ENCODE measurements at regions not wholly inside any gene's neighbourhood (a gene's known extent, or its start where the extent isn't known, plus 50 kb on each side); places are given as distances from the start of the nearest gene placed in this dataset.

DNA sequence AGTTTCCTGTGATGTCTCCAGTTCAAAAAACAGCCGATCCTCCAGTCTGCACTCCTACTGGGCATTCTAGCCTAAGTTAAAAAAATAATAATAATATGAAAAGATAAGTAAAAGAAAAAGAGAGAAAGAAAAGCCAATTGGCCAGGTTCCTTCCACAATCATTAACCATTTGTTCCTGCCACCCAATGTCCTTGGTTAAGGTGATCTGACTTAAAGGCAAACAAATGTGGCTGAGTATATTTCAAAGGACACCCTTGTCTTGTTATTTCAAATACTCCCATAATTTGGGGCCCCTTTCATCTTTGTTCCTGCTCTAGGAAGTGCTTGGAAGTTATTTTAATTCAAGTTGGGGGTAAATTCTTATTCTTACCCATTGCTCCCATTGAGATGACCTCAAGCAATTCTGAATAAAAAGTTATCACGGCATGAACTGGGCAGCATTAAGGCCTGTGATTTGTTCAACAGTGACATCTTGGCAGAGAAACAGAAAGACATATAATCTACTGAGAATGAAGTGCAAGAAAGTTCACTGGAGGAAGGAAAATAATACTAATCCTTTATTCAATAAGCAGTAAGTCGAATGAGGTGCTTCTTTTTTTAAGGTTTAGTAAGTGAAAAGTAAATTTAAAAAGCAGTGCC, 1054.5 kb upstream of the FANCL start:
- Mint-ChIP-seq H3K9me3 (no peaks in the 10 kb centered on the region), H3K4me3 (no peak overlapping the region), H3K27me3 (no peaks in the 10 kb centered on the region), H3K27ac (no peak overlapping the region), H3K36me3 (no peaks in the 10 kb centered on the region), H3K4me1 (ENCODE audit: low read depth) (no peaks in the 10 kb centered on the region)
- intact Hi-C loops (cut with micrococcal nuclease), result no loop called here
- POLR2A ChIA-PET, result no interaction called here
- no peak for DNase-seq
- CTCF ChIA-PET, result no interaction called here

DNA sequence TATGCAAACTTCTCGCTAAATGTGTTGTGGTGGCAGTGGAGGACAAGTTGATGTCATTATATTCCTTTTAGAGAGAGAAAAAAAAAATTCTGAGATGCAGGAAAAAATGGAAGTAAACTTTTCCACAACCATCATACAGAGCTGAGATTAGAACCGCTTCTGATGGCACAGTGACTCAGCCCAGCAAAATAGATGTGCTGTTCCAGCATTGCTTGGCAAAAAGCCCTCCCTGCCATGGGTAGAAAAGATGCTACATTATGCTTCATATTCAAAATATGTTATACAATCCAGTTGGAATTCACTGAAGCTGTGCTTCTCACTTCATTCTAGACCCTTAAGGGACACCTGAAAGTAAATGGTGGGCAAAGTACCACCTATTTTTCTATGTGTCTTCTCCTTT, 1047.6 kb upstream of the FANCL start:
- H3K27me3 Mint-ChIP-seq, result no peaks in the 10 kb centered on the region
- no peak for DNase-seq
- H3K9me3 Mint-ChIP-seq, result no peaks in the 10 kb centered on the region
- no peaks in the 10 kb centered on the region for H3K4me1 Mint-ChIP-seq (ENCODE audit: low read depth)
- no peak overlapping the region for H3K27ac Mint-ChIP-seq
- H3K4me3 Mint-ChIP-seq, result no peak overlapping the region
- H3K36me3 Mint-ChIP-seq, result no peaks in the 10 kb centered on the region
- intact Hi-C loops (cut with micrococcal nuclease), result no loop called here
- ChIA-PET CTCF (no interaction called here), POLR2A (no interaction called here)

DNA sequence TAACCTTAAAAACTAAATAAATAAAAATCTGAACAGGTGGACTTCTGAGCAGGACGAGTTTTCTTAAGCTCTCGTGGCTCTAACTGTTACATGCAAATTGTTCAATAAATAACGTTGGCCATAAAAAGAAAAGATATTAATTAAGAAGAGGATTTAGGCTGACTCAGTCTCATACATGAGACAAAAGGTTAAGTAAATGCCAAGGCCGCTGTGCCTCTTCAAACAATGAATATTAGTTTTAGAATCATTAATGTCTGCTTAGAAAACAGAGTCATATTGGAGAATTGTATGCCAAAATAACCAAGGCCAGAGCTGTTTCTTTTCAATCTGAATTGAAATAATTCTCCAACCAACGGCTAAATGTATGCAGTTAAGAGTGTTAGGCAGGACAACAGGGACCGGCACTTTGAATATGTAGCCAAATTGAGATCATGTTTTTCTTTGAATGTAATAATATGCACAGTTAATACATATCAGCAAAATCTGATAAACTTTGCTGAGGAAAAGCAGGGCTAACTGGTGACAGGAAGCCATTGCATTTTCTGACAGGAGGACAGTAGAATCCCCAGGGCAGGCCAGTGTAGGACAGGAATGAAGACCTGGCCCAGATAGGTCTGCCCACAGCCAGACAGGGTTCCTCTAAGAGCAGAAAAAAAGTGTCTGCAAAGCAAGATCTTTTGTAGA, 1041.4 kb upstream of the FANCL start:
- Mint-ChIP-seq H3K4me3 (no peak overlapping the region), H3K36me3 (no peaks in the 10 kb centered on the region), H3K27ac (no peak overlapping the region), H3K27me3 (no peaks in the 10 kb centered on the region), H3K9me3 (no peaks in the 10 kb centered on the region), H3K4me1 (ENCODE audit: low read depth) (no peaks in the 10 kb centered on the region)
- DNase-seq, result no peak
- intact Hi-C loops (cut with micrococcal nuclease), result no loop called here
- ChIA-PET CTCF (no interaction called here), POLR2A (no interaction called here)

DNA sequence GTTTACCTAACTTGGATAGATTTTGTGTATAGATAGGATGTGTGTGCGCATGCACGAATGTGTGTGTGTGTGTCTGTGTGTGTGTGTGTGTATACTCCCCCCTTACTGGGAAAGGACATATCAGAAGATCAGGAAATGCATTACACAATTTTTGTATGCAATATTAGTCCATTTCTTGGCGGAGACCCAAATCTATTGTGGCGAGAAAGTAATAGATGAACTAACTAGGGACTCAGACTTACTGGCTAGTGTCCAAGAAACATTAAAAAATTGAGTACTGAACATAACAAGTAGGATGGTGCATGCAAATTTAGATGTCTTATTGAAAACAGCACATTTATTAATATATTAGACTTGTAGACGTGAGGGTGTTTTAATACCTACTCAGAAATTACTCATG, 1036.5 kb upstream of the FANCL start:
- Mint-ChIP-seq H3K4me3 (no peak overlapping the region), H3K27ac (no peak overlapping the region), H3K27me3 (no peaks in the 10 kb centered on the region), H3K4me1 (ENCODE audit: low read depth) (no peaks in the 10 kb centered on the region), H3K36me3 (no peaks in the 10 kb centered on the region), H3K9me3 (no peaks in the 10 kb centered on the region)
- intact Hi-C loops (cut with micrococcal nuclease), result no loop called here
- POLR2A ChIA-PET, result no interaction called here
- no peak for DNase-seq
- CTCF ChIA-PET, result no interaction called here

DNA sequence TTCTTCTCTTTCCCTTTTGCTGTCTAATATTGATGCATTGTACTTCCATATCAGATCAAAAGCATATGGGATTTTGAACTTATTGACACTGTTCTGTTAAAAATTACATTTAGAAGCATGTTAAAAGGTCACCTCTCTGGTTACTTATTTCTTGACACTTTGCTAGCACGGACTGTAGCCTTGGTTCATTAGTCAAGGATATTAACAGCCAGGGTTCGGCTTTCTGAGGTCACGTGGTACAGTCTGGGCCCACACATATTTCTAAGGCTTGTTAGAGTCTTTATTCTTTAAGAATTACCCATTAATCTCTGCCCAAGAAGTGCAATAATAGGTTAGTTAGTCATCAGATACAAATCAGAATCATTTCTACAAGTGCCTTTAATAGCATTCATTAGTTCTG, 1035.8 kb upstream of the FANCL start:
- intact Hi-C loops (cut with micrococcal nuclease), result no loop called here
- no peak for DNase-seq
- Mint-ChIP-seq H3K27me3 (no peaks in the 10 kb centered on the region), H3K27ac (no peak overlapping the region), H3K4me3 (no peak overlapping the region), H3K9me3 (no peaks in the 10 kb centered on the region), H3K4me1 (ENCODE audit: low read depth) (no peaks in the 10 kb centered on the region), H3K36me3 (no peaks in the 10 kb centered on the region)
- ChIA-PET CTCF (no interaction called here), POLR2A (no interaction called here)

DNA sequence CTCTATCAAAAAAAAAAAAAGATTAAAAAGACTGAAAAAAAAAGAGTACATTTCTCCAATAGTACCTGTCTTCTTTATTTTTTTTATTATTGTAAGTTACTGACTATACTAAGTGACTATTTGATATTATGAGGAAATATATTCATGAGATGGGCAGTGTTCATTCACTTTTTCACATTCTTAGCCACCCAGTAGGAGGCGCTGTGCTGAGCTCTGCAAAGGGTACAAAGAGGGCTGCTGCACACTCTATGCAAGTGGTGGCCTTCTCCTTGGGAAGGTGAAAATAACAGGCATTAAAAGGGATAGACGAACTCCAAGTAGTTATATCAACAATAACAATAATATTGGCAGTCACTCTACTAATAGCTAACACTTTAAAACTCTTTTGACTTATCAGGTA, 1034.9 kb upstream of the FANCL start:
- intact Hi-C loops (cut with micrococcal nuclease), result no loop called here
- H3K9me3 Mint-ChIP-seq, result no peaks in the 10 kb centered on the region
- no peaks in the 10 kb centered on the region for H3K4me1 Mint-ChIP-seq (ENCODE audit: low read depth)
- H3K27ac Mint-ChIP-seq, result no peak overlapping the region
- no peaks in the 10 kb centered on the region for H3K27me3 Mint-ChIP-seq
- CTCF ChIA-PET, result no interaction called here
- DNase-seq, result no peak
- POLR2A ChIA-PET, result no interaction called here
- no peaks in the 10 kb centered on the region for H3K36me3 Mint-ChIP-seq
- H3K4me3 Mint-ChIP-seq, result no peak overlapping the region

DNA sequence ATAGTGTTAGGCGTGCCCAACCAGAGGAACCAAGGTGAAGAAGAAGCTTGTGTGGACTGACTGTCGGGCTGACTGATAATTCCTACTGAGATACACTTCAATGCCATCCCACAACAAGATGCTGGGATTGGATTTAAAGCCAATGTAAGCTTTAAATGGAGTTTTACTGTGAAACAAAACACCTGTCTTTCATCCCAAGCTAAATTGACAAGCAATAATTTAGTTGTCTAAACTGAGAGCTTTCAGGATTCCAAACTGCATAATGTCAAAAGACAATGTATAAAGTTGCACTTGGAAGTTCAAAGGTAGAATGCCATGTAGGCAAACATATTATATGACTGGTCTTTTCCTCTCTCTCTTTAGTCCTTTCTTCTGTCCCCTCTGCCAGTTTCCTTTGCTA, 1025.3 kb upstream of the FANCL start:
- no peaks in the 10 kb centered on the region for H3K4me1 Mint-ChIP-seq (ENCODE audit: low read depth)
- CTCF ChIA-PET, result no interaction called here

DNA sequence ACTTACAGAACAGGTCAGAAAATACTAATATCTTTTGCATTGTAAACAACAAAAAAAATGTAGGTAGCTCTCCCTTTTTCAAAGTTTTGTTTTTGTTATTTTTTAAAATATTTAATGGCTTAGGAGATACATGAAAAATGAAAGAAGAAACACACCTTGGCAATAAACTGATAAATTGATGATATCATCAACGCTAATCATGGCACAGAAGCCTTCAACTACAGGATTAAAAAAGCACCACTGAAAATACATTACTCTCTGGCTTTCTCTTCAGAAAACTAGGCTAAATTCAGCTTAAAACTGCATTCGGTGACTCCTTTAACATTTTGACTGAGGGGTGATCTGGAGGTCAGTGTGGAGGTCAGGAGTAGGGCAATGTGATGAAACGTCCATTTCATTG, 1018.8 kb upstream of the FANCL start:
- Mint-ChIP-seq H3K4me1 (ENCODE audit: low read depth) (no peaks in the 10 kb centered on the region), H3K27ac (no peak overlapping the region), H3K4me3 (no peak overlapping the region), H3K36me3 (no peaks in the 10 kb centered on the region), H3K9me3 (no peaks in the 10 kb centered on the region), H3K27me3 (no peaks in the 10 kb centered on the region)
- POLR2A ChIA-PET, result no interaction called here
- CTCF ChIA-PET, result no interaction called here
- intact Hi-C loops (cut with micrococcal nuclease), result no loop called here
- no peak for DNase-seq

More for the DNA sequence above, 1025.3 kb upstream of the FANCL start:
- Mint-ChIP-seq H3K27me3 (no peaks in the 10 kb centered on the region), H3K4me3 (no peak overlapping the region), H3K9me3 (no peaks in the 10 kb centered on the region), H3K27ac (no peak overlapping the region), H3K36me3 (no peaks in the 10 kb centered on the region)
- POLR2A ChIA-PET, result no interaction called here
- no peak for DNase-seq
- intact Hi-C loops (cut with micrococcal nuclease), result no loop called here

DNA sequence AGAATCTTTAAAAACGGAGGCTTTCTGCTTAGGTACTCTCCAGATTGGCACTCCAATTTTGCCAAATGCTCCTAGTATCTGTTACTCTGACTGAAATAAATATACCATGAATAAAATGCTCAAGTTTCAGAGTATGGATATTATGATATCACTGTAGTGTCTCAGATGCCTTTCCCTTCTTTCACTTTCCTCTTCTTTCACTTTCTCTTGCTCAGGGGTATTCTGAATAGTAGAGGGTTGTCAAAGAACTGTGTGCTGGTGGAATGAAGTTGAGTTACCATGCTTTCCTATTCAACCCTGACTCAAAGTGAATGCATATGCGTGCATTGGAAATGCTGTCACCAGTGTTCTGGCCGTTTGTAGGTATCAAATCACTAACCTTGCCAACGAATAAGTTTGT, 1015.2 kb upstream of the FANCL start:
- H3K9me3 Mint-ChIP-seq, result no peaks in the 10 kb centered on the region
- H3K36me3 Mint-ChIP-seq, result no peaks in the 10 kb centered on the region
- H3K27ac Mint-ChIP-seq, result no peak overlapping the region
- DNase-seq, result no peak
- intact Hi-C loops (cut with micrococcal nuclease), result no loop called here
- H3K4me3 Mint-ChIP-seq, result no peak overlapping the region
- POLR2A ChIA-PET, result no interaction called here
- H3K4me1 Mint-ChIP-seq (ENCODE audit: low read depth), result no peaks in the 10 kb centered on the region
- no peaks in the 10 kb centered on the region for H3K27me3 Mint-ChIP-seq
- CTCF ChIA-PET, result no interaction called here

DNA sequence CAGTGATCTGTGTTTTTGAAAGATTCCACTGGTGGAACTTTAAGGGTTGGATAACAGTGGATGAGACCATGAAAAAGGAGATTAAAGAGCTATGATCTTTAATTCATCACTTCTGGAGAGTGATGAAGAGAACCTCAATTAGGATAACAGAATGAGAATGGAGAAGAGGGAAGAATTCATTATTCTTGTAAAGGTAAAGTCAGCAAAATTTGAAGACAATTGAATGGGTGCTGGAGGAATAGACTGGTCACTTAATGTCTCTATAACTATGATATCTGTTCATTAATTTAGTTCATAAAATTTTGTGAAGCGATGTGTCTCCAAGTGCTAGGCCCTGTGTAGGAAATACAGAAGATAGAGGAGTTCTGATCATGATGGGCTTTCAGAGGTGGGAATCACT, 1013.2 kb upstream of the FANCL start:
- H3K4me1 Mint-ChIP-seq (ENCODE audit: low read depth), result no peaks in the 10 kb centered on the region
- ChIA-PET POLR2A (no interaction called here), CTCF (no interaction called here)
- no peaks in the 10 kb centered on the region for H3K27me3 Mint-ChIP-seq
- intact Hi-C loops (cut with micrococcal nuclease), result no loop called here
- H3K27ac Mint-ChIP-seq, result no peak overlapping the region
- no peaks in the 10 kb centered on the region for H3K36me3 Mint-ChIP-seq
- no peaks in the 10 kb centered on the region for H3K9me3 Mint-ChIP-seq
- no peak overlapping the region for H3K4me3 Mint-ChIP-seq
- DNase-seq, result no peak

DNA sequence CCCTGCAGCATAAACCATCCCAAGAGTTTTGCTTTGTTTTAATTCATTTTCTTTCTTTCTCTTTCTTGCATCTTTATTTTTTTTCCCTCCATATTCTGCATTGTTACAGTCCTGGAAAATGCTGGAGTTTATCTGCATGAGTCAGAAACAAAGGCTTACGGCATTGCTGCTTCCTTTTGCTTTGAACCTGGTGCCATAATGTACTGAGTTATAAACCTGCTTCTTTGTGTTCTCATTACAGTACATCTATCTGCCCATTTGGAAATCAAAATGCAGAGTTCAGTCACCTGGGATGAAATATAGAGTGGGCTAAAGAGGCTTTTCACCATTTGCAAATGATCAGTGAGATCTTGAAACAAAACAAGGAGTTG, 1009.2 kb upstream of the FANCL start:
- H3K27ac Mint-ChIP-seq, result no peak overlapping the region
- ChIA-PET CTCF (no interaction called here), POLR2A (no interaction called here)
- H3K4me3 Mint-ChIP-seq, result no peak overlapping the region
- H3K9me3 Mint-ChIP-seq, result no peaks in the 10 kb centered on the region
- DNase-seq, result no peak
- intact Hi-C loops (cut with micrococcal nuclease), result no loop called here
- H3K4me1 Mint-ChIP-seq (ENCODE audit: low read depth), result no peaks in the 10 kb centered on the region
- no peaks in the 10 kb centered on the region for H3K27me3 Mint-ChIP-seq
- no peaks in the 10 kb centered on the region for H3K36me3 Mint-ChIP-seq

DNA sequence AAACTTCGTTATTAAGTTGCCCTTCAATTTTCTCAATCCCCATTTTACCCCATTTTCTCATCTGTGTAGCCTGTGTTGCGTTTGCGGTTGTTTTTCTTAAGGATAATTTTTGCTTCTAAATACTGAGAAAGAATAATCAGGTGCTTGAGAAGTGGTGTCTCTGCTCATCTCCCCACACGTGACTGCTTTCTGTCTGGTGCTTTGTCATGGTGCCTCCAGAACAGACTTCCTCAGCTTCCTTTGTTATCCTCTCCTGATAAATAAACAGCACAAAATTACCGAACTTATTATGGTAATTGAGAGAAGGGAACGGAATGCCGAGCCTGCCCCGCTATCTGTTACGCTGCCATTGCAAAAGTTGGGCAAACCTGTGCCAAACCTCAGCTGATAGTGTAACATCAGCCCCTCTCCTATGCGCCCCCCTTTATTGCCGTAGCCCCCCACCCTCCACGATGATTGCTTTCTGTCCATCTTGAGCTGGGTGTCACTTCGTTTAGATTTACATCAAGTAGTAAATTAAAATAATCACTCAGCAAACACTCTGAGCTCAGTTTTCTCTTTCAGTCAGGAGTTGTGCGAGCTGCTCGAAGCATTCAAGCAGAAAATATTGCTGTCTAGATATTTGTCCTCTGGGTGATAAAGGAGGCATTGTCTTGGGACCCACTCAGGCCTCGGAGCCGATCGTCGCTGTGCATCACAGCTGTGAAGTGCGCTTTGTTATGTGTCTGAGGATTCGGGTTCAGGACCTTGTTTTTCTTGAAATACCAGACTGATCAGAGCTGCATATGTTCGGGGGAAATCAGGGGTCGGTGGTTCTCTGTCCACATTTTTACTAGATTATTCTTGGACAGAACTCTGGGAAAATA, 1008.5 kb upstream of the FANCL start:
- no peaks in the 10 kb centered on the region for H3K4me1 Mint-ChIP-seq (ENCODE audit: low read depth)
- DNase-seq, result no peak
- no peaks in the 10 kb centered on the region for H3K36me3 Mint-ChIP-seq
- ChIA-PET POLR2A (no interaction called here), CTCF (no interaction called here)
- H3K27ac Mint-ChIP-seq, result no peak overlapping the region
- no peaks in the 10 kb centered on the region for H3K9me3 Mint-ChIP-seq
- intact Hi-C loops (cut with micrococcal nuclease), result no loop called here
- no peak overlapping the region for H3K4me3 Mint-ChIP-seq
- no peaks in the 10 kb centered on the region for H3K27me3 Mint-ChIP-seq

DNA sequence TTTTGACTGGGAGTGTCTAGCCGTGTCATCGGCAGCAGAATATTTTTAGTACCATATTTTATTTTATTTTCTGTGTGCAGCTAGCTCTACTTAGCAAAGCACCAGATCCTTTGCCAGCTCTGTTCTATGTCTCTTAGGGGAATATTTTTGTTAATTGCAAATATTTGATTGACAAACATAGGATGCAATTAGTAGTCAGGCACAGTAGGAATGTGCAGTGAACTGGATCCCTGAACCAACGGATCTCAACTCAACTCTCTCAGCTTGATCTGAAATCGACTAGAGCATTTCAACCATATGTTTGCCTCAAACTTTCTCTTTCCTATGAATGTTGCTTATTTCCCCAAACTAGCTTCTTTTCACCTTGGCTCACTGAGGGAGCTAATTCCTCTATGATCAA, 998.0 kb upstream of the FANCL start:
- intact Hi-C loops (cut with micrococcal nuclease), result no loop called here
- CTCF ChIA-PET, result no interaction called here
- no peaks in the 10 kb centered on the region for H3K36me3 Mint-ChIP-seq

More for the DNA sequence above, 998.0 kb upstream of the FANCL start:
- no peaks in the 10 kb centered on the region for H3K9me3 Mint-ChIP-seq
- POLR2A ChIA-PET, result no interaction called here
- DNase-seq, result no peak
- no peak overlapping the region for H3K27ac Mint-ChIP-seq
- no peaks in the 10 kb centered on the region for H3K4me1 Mint-ChIP-seq (ENCODE audit: low read depth)
- H3K4me3 Mint-ChIP-seq, result no peak overlapping the region
- no peaks in the 10 kb centered on the region for H3K27me3 Mint-ChIP-seq
